Suprapubic skin (tissue), 3 donors: ENCODE measurements at regions not wholly inside any gene's neighbourhood (a gene's known extent, or its start where the extent isn't known, plus 50 kb on each side); places are given as distances from the start of the nearest gene placed in this dataset.

ENCODE experiments used
- CTCF ChIP-seq, 2 donors: fragments of 200-600 bp in 1 of 2; fragments of 450-650 bp in 1 of 2; sonication (generic) in 1 of 2; IDR thresholded peaks; one replicate each; pipeline ENCODE4 v1.5.1; 2016 to 2019; ENCODE audit warnings: antibody characterized with exemption in 2 of 2, mild to moderate bottlenecking in 1 of 2, moderate library complexity in 1 of 2
- EP300 ChIP-seq: sonication (generic); formaldehyde crosslinking; IDR thresholded peaks from one replicate; pipeline ENCODE4 v1.6.1; 2017; ENCODE audit warnings: antibody characterized with exemption
- POLR2A ChIP-seq, 2 donors: fragments of 450-650 bp; IDR thresholded peaks; one replicate each; pipeline ENCODE4 v1.6.1; 2017; ENCODE audit warnings: antibody characterized with exemption in 2 of 2, mild to moderate bottlenecking in 2 of 2, moderate library complexity in 2 of 2

GRCh38 chr11:112582366-112582765, 321.7 kb upstream of the PLET1 start:
- no peak for TF ChIP-seq POLR2A (IDR thresholded peaks at IDR 0.05)
- no peak for TF ChIP-seq CTCF (IDR thresholded peaks at IDR 0.05)
- TF ChIP-seq EP300 = no peak
